Activated T-cell treated with anti-CD3 and anti-CD28 coated beads, Interleukin-2, amount 50 U/mL, for 24 hours (primary cell): ENCODE measurements at regions not wholly inside any gene's neighbourhood (a gene's known extent, or its start where the extent isn't known, plus 50 kb on each side); places are given as distances from the start of the nearest gene placed in this dataset.
"Not testable (repeated sequence)": the region's sequence is repeated elsewhere in the genome, so short reads cannot be mapped to it uniquely, and the experiment has no call there.

Experiments used
- DNase-seq: peaks from one replicate; pipeline ENCODE4 v3.0.0-alpha.2; 2020
- H3K27ac Mint-ChIP-seq: 2 replicates; pipeline ENCODE4 v1.8.0; 2020; ENCODE audit warnings: mild to moderate bottlenecking, mixed read lengths
- H3K27me3 Mint-ChIP-seq: 2 replicates; pipeline ENCODE4 v1.8.0; 2020; ENCODE audit warnings: mixed read lengths
- H3K36me3 Mint-ChIP-seq: 2 replicates; pipeline ENCODE4 v1.8.0; 2020; ENCODE audit warnings: low read depth, mixed read lengths
- H3K4me1 Mint-ChIP-seq: 2 replicates; pipeline ENCODE4 v1.8.0; 2020; ENCODE audit warnings: low read depth, mixed read lengths
- H3K4me3 Mint-ChIP-seq: 2 replicates; pipeline ENCODE4 v1.8.0; 2020; ENCODE audit warnings: mild to moderate bottlenecking, moderate library complexity, mixed read lengths
- H3K9me3 Mint-ChIP-seq: 2 replicates; pipeline ENCODE4 v1.8.0; 2020; ENCODE audit warnings: mixed read lengths

DNA sequence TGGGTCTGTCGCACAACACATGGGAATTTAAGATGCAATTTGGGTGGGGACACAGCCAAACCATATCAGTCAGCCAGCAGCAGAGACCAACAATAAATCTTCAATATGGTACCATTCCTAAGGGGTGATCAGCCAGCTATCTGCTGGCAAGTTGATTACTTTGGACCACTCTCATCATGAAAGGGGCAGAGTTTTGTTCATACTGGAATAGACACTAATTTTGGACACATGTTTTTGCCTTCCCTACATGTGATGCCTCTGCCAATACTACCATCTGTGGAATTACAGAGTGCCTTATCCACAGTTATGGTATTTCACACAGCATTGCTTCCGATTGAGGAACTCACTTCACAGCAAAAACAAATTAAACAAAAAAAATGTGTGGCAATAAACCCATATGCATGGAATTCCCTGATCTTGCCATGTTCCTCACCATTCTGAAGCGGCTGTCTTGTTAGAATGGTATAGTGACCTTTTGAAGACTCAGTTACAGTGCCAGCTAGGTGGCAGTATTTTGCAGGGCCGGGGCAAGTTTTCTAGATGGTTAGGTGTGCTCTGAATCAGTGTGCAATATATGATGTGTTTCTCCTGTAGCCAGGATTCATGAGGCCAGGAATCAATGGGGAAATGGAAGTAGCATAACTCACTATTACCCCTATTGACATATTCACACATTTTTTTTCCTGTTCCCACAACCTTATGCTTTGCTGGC lies 179.0 kb upstream of the IGF1 start:
- Mint-ChIP-seq H3K4me1 (no peaks in the 10 kb centered on the region), H3K9me3 (peaks cover 13% of the 10 kb centered on the region), H3K27me3 (no peaks in the 10 kb centered on the region), H3K4me3 (no peak overlapping the region), H3K36me3 (no peaks in the 10 kb centered on the region), H3K27ac (no peak overlapping the region)
- DNase-seq = no peak

DNA sequence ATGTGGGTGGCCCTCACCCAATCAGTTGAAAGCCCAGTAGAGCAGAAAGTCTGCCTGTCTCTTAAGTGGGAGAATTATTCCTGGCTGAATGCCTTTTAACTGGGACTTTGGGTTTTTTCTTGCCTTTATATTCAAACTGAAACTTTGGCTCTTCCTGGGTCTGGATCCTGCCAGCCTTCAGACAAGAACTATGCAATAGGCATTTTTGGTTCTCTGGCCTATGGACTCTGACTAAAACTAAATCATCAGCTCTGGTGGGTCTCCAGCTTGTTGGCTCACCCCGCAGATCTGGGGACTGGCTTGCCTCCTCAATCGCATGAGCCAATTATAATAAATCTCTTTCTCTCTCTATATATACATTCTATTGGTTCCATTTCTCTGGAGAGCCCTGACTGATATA lies 173.0 kb upstream of the IGF1 start:
- H3K4me3 Mint-ChIP-seq = no peak overlapping the region
- H3K4me1 Mint-ChIP-seq = no peaks in the 10 kb centered on the region
- peaks cover 2% of the 10 kb centered on the region for H3K9me3 Mint-ChIP-seq
- H3K36me3 Mint-ChIP-seq = no peaks in the 10 kb centered on the region
- DNase-seq = no peak
- H3K27me3 Mint-ChIP-seq = no peaks in the 10 kb centered on the region
- no peak overlapping the region for H3K27ac Mint-ChIP-seq

DNA sequence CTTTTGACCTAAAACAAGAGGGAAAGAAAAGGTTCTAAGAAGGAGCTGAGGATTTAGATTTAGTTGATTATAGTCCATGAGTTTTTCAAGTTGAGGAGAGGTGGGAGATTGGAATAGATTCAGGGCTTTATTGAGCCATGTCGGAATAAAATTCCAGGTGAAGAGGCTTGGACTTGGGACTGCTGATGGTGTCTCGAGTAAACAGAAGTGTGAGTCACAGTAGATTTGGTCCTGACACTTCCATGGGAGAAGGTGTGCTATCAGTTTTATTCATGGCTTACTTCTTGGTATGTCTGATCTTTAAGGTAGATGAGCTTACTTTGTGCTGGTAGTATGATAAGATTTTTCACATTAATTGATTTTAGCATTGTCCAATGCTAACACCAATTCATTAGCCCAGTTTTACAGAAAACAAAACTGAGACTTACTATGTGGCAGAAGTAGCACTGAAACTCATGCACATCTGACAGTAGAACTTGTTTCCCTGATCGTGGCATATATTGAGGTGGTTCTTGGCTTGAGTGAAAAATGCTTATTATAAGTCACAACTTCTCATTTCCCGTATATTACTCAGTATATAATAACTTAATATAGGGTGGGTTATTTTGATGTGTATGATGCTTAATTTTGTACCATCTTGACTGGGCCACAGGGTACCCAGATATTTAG lies 172.4 kb upstream of the IGF1 start:
- no peaks in the 10 kb centered on the region for H3K9me3 Mint-ChIP-seq
- no peaks in the 10 kb centered on the region for H3K4me1 Mint-ChIP-seq
- no peaks in the 10 kb centered on the region for H3K36me3 Mint-ChIP-seq
- H3K4me3 Mint-ChIP-seq = no peak overlapping the region
- H3K27ac Mint-ChIP-seq = no peak overlapping the region
- DNase-seq = no peak
- H3K27me3 Mint-ChIP-seq = no peaks in the 10 kb centered on the region

DNA sequence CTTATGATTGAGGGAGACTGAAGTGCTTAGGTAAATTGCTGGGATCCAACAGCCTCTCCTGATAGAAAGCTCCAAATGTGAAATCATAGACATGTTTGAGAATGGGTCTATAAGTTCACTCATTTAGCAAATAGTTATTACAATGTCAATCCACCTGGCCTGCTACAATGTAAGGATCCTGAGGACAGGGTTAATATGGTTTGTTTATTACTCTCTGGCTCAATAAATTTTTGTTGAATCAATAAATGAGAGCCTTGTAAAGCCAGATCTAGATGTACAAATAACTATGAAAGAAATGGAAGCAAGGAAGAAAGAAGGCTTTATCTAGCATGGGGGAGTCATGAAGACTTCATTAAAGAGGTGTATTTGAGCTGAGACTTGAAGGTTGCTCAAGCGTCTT lies 165.6 kb upstream of the IGF1 start:
- DNase-seq = no peak
- peaks cover 4% of the 10 kb centered on the region for H3K9me3 Mint-ChIP-seq
- H3K4me3 Mint-ChIP-seq = no peak overlapping the region
- no peaks in the 10 kb centered on the region for H3K27me3 Mint-ChIP-seq
- H3K4me1 Mint-ChIP-seq = no peaks in the 10 kb centered on the region
- H3K27ac Mint-ChIP-seq = no peak overlapping the region
- H3K36me3 Mint-ChIP-seq = no peaks in the 10 kb centered on the region

DNA sequence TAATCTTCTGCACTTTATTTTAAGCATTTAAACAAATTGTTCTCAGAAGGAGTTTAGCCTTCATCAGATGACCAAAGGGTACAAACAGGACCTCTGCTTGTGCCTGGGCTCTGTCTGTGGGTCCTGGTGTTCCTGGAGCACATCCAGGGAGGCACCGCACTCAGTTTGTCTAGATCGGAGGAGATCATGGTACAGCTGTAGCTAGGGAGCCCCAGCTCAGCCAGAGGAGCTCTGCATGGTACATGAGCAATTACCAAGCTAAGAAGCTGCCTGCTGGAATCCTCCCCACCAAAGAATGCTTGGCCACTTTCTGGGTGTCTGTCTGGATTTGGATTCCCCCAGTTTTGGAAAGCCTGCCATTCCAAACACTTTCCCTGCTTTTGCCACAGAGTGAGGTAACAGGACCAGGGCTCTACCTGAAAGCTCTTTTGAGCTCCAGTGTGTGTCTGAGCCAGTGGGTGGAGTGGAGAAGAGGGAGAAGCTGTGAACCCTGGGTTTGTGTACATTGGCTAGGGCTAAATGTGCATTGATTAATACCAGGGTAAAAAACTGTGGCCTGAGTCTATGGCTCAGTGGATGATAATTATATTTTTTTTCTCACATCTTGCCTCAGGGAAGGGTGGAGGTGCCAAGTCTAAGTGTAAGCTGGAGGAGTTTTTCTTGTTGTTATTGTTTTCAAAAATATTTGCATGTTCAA lies 163.7 kb upstream of the IGF1 start:
- no peaks in the 10 kb centered on the region for H3K4me1 Mint-ChIP-seq
- H3K9me3 Mint-ChIP-seq = peaks cover 16% of the 10 kb centered on the region
- no peak overlapping the region for H3K4me3 Mint-ChIP-seq
- no peaks in the 10 kb centered on the region for H3K36me3 Mint-ChIP-seq
- H3K27ac Mint-ChIP-seq = no peak overlapping the region
- DNase-seq = no peak
- H3K27me3 Mint-ChIP-seq = no peaks in the 10 kb centered on the region

DNA sequence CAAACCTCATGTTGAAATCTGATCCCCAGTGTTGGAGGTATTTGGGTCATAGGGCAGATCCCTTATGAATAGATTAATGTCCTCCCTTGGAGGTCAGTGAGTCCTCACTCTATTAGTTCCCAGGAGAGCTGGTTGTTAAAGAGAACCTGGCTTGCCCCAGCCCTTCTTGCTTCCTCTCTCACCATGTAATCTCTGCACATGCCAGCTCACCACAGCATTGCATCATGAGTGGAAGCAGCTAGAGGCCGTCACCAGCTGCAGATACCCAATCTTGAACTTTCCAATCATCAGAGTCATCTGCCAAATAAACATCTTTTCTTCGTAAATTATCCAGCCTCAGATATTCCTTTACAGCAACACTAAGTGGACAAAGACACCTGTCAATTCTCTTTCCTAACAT lies 161.8 kb upstream of the IGF1 start:
- no peak for DNase-seq

DNA sequence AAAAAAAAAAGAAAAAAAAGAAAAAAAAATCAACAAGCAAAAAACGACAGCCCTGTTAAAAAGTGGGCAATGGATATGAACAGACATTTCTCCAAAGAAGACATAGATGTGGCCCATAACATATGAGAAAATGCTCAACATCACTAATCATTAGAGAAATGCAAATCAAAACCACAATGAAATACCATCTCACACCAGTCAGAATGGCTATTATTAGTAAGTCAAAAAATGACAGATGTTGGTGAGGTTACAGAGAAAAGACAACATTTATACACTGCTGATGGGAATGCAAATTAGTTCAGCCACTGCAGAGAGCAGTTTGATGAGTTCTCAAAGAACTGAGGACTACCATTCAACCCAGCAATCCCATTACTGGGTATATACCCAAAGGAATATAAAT lies 160.3 kb upstream of the IGF1 start:
- H3K27me3 Mint-ChIP-seq, H3K27ac Mint-ChIP-seq, H3K4me3 Mint-ChIP-seq, H3K4me1 Mint-ChIP-seq, DNase-seq, H3K36me3 Mint-ChIP-seq: not testable (repeated sequence)
- H3K9me3 Mint-ChIP-seq = peaks cover 16% of the 10 kb centered on the region

More for the DNA sequence above, 161.8 kb upstream of the IGF1 start:
- Mint-ChIP-seq H3K36me3 (no peaks in the 10 kb centered on the region), H3K27ac (no peak overlapping the region), H3K27me3 (no peaks in the 10 kb centered on the region), H3K4me3 (no peak overlapping the region), H3K4me1 (no peaks in the 10 kb centered on the region), H3K9me3 (peaks cover 16% of the 10 kb centered on the region)

DNA sequence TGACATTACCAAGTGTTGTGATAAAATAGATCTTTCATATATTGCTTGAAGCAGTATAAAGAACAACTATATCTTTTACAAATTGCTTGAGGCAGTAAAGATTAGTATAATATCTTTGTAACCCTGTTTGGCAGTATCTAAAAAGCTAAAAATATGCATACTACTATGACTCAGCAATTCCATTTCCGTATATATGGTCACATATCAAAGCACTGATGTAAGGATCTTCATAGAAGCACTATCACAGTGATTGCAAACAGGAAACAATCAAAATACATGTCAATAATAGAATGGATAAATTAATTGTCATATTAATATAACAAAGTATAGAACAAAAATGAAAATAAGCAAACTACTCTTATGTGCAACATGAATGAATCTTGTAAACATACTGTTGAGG lies 158.4 kb upstream of the IGF1 start:
- Mint-ChIP-seq H3K36me3 (no peaks in the 10 kb centered on the region), H3K4me3 (no peak overlapping the region), H3K9me3 (peaks cover 16% of the 10 kb centered on the region), H3K27ac (no peak overlapping the region), H3K4me1 (no peaks in the 10 kb centered on the region), H3K27me3 (no peaks in the 10 kb centered on the region)
- no peak for DNase-seq

DNA sequence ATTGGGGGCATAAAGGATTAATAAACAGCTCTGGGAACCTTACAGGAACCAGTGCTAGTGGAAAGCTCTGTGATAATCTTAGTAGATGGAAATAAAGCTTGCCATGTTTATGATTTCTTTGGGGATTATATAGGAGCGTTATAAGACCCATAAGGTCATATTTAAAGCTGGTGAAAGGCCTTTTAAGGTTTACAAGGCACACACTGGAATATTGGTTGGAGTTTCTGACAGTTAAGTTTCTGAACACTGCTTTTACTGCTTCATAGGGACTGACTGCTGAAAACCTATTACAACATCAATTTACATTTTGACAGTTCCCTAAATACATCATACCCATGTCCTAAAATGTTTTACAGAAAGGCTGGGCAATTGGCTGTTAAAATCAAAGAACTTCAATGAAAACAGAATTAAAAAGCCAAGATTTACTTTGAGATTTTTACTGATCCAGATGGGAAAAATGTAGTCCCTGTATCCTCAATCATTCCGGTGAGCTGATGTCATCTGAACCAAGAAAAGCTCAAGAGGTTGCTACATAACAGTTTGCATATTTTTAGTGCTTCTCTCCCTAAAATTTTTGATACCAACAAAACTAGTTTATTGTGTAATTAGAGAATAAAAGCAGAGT lies 153.7 kb upstream of the IGF1 start:
- DNase-seq = no peak
- Mint-ChIP-seq H3K9me3 (no peaks in the 10 kb centered on the region), H3K4me1 (no peaks in the 10 kb centered on the region), H3K27ac (no peak overlapping the region), H3K27me3 (no peaks in the 10 kb centered on the region), H3K36me3 (no peaks in the 10 kb centered on the region), H3K4me3 (no peak overlapping the region)

DNA sequence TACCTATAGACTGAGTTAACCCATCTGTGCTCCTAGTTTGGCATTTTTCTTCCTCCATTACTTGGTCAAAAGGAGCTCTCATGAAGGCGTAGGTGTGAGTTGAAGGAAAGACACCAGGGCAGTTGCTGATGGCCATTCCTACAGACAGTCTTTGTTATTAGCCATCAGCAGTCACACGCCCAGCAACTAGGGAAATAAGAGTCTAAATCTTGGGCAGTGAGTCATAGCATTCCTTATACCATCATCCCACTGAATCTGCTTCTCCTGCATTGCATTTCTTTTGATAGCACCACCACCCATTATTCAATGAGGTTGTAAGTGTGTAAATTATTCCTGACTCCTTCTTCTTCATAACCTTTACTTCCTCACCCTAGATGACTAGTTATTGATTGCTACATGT lies 150.9 kb upstream of the IGF1 start:
- peaks cover 15% of the 10 kb centered on the region for H3K9me3 Mint-ChIP-seq
- no peak overlapping the region for H3K4me3 Mint-ChIP-seq
- DNase-seq = no peak
- no peaks in the 10 kb centered on the region for H3K4me1 Mint-ChIP-seq
- no peak overlapping the region for H3K27ac Mint-ChIP-seq
- no peaks in the 10 kb centered on the region for H3K27me3 Mint-ChIP-seq
- H3K36me3 Mint-ChIP-seq = no peaks in the 10 kb centered on the region

DNA sequence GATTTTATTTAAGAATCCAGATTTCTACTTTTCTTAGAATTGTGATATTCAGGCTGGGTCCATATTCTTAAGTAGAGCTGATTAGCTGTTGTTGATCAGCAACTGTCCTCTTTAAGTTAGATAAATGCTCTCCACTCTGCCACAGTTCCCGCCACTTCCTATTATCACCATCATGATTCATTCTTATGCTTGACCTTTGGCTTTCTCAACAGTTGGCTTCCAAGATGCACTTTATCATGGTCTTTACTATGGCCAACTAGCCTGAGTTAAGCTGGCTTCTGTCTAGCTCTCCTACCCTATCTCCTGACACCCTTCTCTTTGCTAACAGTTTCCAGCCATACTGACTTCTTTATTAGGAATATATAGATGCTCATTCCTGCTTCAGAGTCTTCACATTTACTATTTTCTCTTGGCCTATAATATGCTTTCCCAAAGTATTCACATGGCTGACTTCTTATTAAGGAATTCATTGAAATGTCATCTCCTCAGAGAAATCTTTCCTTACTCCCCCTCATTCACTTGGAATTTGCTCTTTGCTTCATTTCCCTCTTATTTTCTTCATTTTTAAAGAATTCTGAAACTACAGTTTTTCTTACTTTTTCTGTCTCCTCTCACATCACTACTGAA lies 149.0 kb upstream of the IGF1 start:
- no peaks in the 10 kb centered on the region for H3K4me1 Mint-ChIP-seq

DNA sequence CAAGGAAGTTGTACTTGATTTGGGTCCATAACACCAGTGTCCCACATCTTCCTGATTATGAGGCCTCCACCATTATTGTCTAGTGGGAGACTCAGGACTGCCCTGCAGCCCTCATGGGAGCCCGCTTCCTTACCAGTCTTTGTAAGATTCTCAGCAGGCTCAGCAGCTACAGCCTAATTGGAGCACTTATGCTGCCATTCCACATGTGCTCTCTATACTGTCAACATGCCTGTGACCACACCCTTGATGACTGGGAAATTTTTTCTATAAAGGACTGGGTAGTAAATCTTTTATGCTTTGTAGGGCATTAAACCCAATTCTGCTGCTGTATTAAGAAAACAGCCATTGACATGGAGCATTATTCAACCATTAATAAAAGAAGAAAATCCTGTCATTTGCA lies 145.5 kb upstream of the IGF1 start:
- Mint-ChIP-seq H3K27ac (no peak overlapping the region), H3K9me3 (peaks cover 21% of the 10 kb centered on the region), H3K36me3 (no peaks in the 10 kb centered on the region), H3K4me1 (no peaks in the 10 kb centered on the region), H3K4me3 (no peak overlapping the region), H3K27me3 (peaks cover 2% of the 10 kb centered on the region)
- no peak for DNase-seq

More for the DNA sequence above, 149.0 kb upstream of the IGF1 start:
- H3K4me3 Mint-ChIP-seq = no peak overlapping the region
- peaks cover 18% of the 10 kb centered on the region for H3K9me3 Mint-ChIP-seq
- H3K36me3 Mint-ChIP-seq = no peaks in the 10 kb centered on the region
- no peak overlapping the region for H3K27ac Mint-ChIP-seq
- no peak for DNase-seq
- no peaks in the 10 kb centered on the region for H3K27me3 Mint-ChIP-seq

DNA sequence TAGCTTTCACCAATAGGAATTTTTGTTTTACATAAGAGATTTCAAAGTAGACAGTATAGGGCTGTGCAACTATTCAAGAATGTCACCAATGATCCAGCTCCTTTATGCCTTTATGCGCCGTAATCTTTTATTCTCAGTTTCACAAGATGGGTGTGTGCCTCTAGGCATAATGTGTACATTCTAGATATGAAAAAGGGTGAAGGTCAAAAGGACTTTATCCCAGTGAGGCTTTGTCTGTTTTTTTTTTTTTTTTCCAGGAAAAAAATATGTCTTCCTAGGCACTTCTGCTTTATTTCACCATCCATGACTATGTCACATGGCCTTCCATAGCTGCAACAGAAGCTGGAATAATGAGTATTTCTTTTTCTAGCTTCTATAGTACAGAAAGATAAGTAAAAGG lies 142.3 kb upstream of the IGF1 start:
- peaks cover 2% of the 10 kb centered on the region for H3K27me3 Mint-ChIP-seq
- peaks cover 13% of the 10 kb centered on the region for H3K9me3 Mint-ChIP-seq
- H3K4me1 Mint-ChIP-seq = no peaks in the 10 kb centered on the region
- no peak overlapping the region for H3K27ac Mint-ChIP-seq
- DNase-seq = no peak
- H3K36me3 Mint-ChIP-seq = no peaks in the 10 kb centered on the region
- no peak overlapping the region for H3K4me3 Mint-ChIP-seq

DNA sequence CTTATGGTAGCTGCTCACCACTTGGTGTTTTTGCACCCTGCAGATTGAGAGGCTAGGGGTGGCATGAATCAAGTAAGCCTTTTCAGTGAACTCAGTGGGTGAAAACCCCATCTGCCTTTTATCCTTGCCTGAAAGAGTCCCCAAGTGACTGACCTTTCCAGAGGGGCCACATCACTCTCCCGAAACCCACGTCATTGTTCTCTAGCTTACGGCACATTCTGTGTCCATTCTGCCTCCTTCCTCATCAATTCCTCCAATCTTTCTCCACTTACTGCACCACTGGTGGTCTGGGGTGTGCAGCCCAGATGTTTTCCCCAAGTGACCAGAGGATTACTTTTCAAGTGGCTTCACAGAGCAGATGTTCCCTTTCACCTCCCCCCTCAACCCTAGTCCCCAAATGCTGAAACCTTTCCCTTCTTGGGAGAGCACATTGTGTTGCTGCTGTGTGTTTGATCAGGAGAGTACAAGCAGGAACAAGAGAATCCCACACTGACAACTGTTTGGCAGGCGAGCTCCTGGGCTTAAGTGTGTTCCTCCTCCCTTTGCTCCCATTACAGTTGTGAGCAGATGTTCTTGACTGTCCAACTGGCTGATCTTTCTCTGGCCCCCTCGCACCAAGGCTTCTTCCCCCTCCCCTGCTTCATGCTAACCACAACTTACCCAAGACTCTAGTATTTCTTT lies 138.0 kb upstream of the IGF1 start:
- H3K9me3 Mint-ChIP-seq = peaks cover 3% of the 10 kb centered on the region
- peaks cover 2% of the 10 kb centered on the region for H3K27me3 Mint-ChIP-seq
- no peak for DNase-seq
- H3K4me1 Mint-ChIP-seq = no peaks in the 10 kb centered on the region
- no peaks in the 10 kb centered on the region for H3K36me3 Mint-ChIP-seq
- H3K27ac Mint-ChIP-seq = no peak overlapping the region
- H3K4me3 Mint-ChIP-seq = no peak overlapping the region
